Karpas-422 (cell line): ENCODE measurements at regions not wholly inside any gene's neighbourhood (a gene's known extent, or its start where the extent isn't known, plus 50 kb on each side); places are given as distances from the start of the nearest gene placed in this dataset.

Experiments used
- DNase-seq: peaks from one replicate; pipeline ENCODE4 v3.0.0-alpha.2; 2015
- H2AFZ ChIP-seq: fragments of 200-600 bp; sonication (generic); 2 replicates; pipeline ENCODE4 v1.6.1; 2014; ENCODE audit warnings: antibody characterized with exemption, low read length, mixed read lengths
- H3K27ac ChIP-seq: fragments of 200-600 bp; sonication (generic); 2 replicates; pipeline ENCODE4 v1.5.1; 2014; ENCODE audit warnings: mild to moderate bottlenecking, low read length, moderate library complexity
- H3K27me3 ChIP-seq: fragments of 200-600 bp; sonication (generic); 2 replicates; pipeline ENCODE4 v1.6.1; 2014; ENCODE audit warnings: low read length, mixed read lengths
- H3K36me3 ChIP-seq: fragments of 200-600 bp; sonication (generic); 2 replicates; pipeline ENCODE4 v1.6.1; 2014; ENCODE audit warnings: low read length, mixed read lengths; ENCODE audit not compliant: insufficient read depth
- H3K4me1 ChIP-seq: fragments of 200-600 bp; sonication (generic); 2 replicates; pipeline ENCODE4 v1.6.1; 2014; ENCODE audit warnings: mild to moderate bottlenecking, low read length, mixed read lengths
- H3K4me2 ChIP-seq: fragments of 200-600 bp; sonication (generic); 2 replicates; pipeline ENCODE4 v1.6.1; 2014; ENCODE audit warnings: low read length, low read depth, mild to moderate bottlenecking; ENCODE audit not compliant: poor library complexity, severe bottlenecking
- H3K4me3 ChIP-seq: fragments of 200-600 bp; sonication (generic); 2 replicates; pipeline ENCODE4 v1.5.1; 2014; ENCODE audit warnings: mild to moderate bottlenecking, antibody characterized with exemption, low read length, mixed read lengths
- H3K79me2 ChIP-seq: fragments of 200-600 bp; sonication (generic); 2 replicates; pipeline ENCODE4 v1.6.1; 2014; ENCODE audit warnings: mild to moderate bottlenecking, low read length, mixed read lengths
- H3K9ac ChIP-seq: fragments of 200-600 bp; sonication (generic); 2 replicates; pipeline ENCODE4 v1.6.0; 2014; ENCODE audit warnings: low read length
- H3K9me2 ChIP-seq: fragments of 200-600 bp; sonication (generic), shearing (Covaris generic); replicated peaks from 2 replicates; pipeline ENCODE4 v1.6.0; 2014; ENCODE audit warnings: mild to moderate bottlenecking, low read length, moderate library complexity; ENCODE audit not compliant: insufficient read depth
- H3K9me3 ChIP-seq: fragments of 300-700, 200-600 bp; sonication (generic); 2 replicates; pipeline ENCODE4 v1.6.1; 2014; ENCODE audit warnings: low read length, mixed read lengths
- H4K20me1 ChIP-seq: fragments of 200-600 bp; sonication (generic); 2 replicates; pipeline ENCODE4 v1.6.1; 2014; ENCODE audit warnings: mild to moderate bottlenecking, antibody characterized with exemption, low read length, low read depth; ENCODE audit not compliant: insufficient read depth

DNA sequence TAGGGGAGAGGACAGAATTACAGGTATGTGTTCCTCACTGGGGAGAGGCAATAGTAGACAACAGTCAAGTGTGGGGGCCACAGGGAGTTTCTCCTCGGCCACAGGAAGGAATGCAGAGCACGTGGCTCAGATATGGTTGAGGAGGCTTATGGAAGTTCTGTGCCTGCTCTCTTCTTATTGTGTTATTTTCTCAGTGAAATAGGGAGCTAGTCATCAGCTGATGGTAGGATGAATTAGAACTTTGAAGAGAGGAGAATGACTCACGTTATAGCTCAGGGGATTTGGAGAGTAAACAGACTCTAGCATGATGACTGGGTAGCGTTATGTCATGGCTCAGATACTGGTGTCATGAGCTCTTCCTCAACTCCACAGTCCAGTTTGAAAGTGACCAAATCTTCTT lies 308.3 kb upstream of the IGFBP3 start:
- Histone ChIP-seq H3K9ac (no peak overlapping the region), H3K36me3 (no peaks in the 10 kb centered on the region), H3K9me3 (no peaks in the 10 kb centered on the region), H3K9me2 (no peaks in the 10 kb centered on the region), H3K27me3 (0 out of 2 replicates have a peak, but pooled peaks cover 3% of the 10 kb centered on the region), H3K4me3 (no peak overlapping the region), H2AFZ (no peak overlapping the region), H3K4me1 (no peaks in the 10 kb centered on the region), H3K4me2 (no peak overlapping the region), H3K27ac (no peak overlapping the region), H3K79me2 (no peaks in the 10 kb centered on the region), H4K20me1 (no peaks in the 10 kb centered on the region)
- DNase-seq = no peak

- no peak for DNase-seq
- no peaks in the 10 kb centered on the region for H3K9me2 ChIP-seq
- no peaks in the 10 kb centered on the region for H3K79me2 ChIP-seq
- H3K9ac ChIP-seq = no peak overlapping the region
- H3K4me3 ChIP-seq = no peak overlapping the region
- H2AFZ ChIP-seq = no peak overlapping the region
- no peaks in the 10 kb centered on the region for H4K20me1 ChIP-seq
- 0 out of 2 replicates have a peak, but pooled peaks cover 7% of the 10 kb centered on the region for H3K27me3 ChIP-seq
- H3K4me2 ChIP-seq = no peak overlapping the region
- no peak overlapping the region for H3K27ac ChIP-seq
- H3K36me3 ChIP-seq = no peaks in the 10 kb centered on the region
- H3K4me1 ChIP-seq = no peaks in the 10 kb centered on the region
- no peaks in the 10 kb centered on the region for H3K9me3 ChIP-seq
Observed at GRCh38 chr7:46226860-46227259, 305.8 kb upstream of the IGFBP3 start.

DNA sequence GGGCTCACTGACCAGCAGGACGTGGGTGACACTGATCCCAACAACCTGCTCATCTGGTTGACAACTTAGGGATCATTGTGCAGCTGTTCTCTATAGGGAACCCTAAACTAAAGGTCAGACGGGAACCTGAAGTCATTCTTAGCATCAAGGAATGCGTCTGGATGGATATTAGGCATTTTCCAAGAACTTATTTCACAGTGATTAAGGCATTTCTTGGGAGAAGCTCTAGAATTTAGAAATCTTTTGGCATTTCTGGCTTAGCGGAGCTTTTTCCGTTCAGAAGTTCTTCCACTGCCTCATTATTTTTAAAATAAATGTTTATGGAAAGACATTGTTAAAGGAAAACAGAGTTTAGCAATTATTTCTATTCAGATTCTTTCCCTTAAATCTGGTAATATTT lies 303.3 kb upstream of the IGFBP3 start:
- H3K9ac ChIP-seq = no peak overlapping the region
- H4K20me1 ChIP-seq = no peaks in the 10 kb centered on the region
- no peaks in the 10 kb centered on the region for H3K4me1 ChIP-seq
- no peak overlapping the region for H3K4me3 ChIP-seq
- H3K79me2 ChIP-seq = no peaks in the 10 kb centered on the region
- H3K36me3 ChIP-seq = no peaks in the 10 kb centered on the region
- no peak overlapping the region for H3K4me2 ChIP-seq
- no peak overlapping the region for H2AFZ ChIP-seq
- H3K9me3 ChIP-seq = no peaks in the 10 kb centered on the region
- H3K9me2 ChIP-seq = no peaks in the 10 kb centered on the region
- 0 out of 2 replicates have a peak, but pooled peaks cover 4% of the 10 kb centered on the region for H3K27me3 ChIP-seq
- no peak for DNase-seq
- H3K27ac ChIP-seq = no peak overlapping the region

DNA sequence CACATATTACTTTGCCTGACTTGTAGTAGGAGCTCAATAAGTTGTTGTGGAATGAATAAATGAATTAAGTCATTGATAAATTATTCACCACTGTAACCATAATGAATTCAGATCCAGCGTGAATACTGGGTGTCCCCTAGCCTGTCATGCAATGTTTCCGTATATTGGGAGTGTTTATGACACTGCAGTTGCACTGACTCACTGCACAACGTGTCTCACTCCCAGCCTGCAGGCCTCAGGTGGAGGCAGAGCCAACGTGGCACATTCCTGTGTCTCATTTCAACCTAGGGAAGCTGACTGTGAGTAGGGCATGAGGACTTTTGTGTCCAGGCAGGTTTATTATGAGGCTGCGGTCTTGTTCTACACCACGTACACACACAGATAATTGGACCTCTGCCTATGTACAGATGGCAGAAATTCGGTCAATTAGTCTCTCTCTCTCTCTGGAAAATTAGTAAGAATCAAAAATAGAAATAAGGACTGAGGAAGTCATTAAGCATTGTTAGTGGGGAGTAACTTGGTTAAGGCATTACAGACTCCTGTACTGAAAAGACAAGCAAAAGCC lies 299.1 kb upstream of the IGFBP3 start:
- H4K20me1 ChIP-seq = no peaks in the 10 kb centered on the region
- H2AFZ ChIP-seq = no peak overlapping the region
- H3K9me3 ChIP-seq = no peaks in the 10 kb centered on the region
- no peak overlapping the region for H3K4me3 ChIP-seq
- no peak overlapping the region for H3K4me2 ChIP-seq
- H3K27ac ChIP-seq = no peak overlapping the region
- no peaks in the 10 kb centered on the region for H3K4me1 ChIP-seq
- no peak for DNase-seq
- no peaks in the 10 kb centered on the region for H3K79me2 ChIP-seq
- H3K27me3 ChIP-seq = 0 out of 2 replicates have a peak, but pooled peaks cover 4% of the 10 kb centered on the region
- H3K36me3 ChIP-seq = no peaks in the 10 kb centered on the region
- H3K9me2 ChIP-seq = no peaks in the 10 kb centered on the region
- H3K9ac ChIP-seq = no peak overlapping the region

GRCh38 chr7:46218461-46219200 lies 297.6 kb upstream of the IGFBP3 start:
- no peaks in the 10 kb centered on the region for H4K20me1 ChIP-seq
- H3K4me1 ChIP-seq = no peaks in the 10 kb centered on the region
- no peak overlapping the region for H3K4me2 ChIP-seq
- no peaks in the 10 kb centered on the region for H3K36me3 ChIP-seq
- no peak overlapping the region for H3K27ac ChIP-seq
- 0 out of 2 replicates have a peak, but pooled peaks cover 4% of the 10 kb centered on the region for H3K27me3 ChIP-seq
- DNase-seq = no peak
- no peak overlapping the region for H3K4me3 ChIP-seq
- no peaks in the 10 kb centered on the region for H3K79me2 ChIP-seq
- H3K9me3 ChIP-seq = no peaks in the 10 kb centered on the region
- H3K9ac ChIP-seq = no peak overlapping the region
- H2AFZ ChIP-seq = no peak overlapping the region
- no peaks in the 10 kb centered on the region for H3K9me2 ChIP-seq

GRCh38 chr7:46215987-46216567 lies 295.0 kb upstream of the IGFBP3 start:
- Histone ChIP-seq H3K9ac (no peak overlapping the region), H3K4me1 (no peaks in the 10 kb centered on the region), H3K4me2 (no peak overlapping the region), H2AFZ (no peak overlapping the region), H3K9me3 (no peaks in the 10 kb centered on the region), H3K4me3 (no peak overlapping the region), H4K20me1 (no peaks in the 10 kb centered on the region), H3K79me2 (no peaks in the 10 kb centered on the region), H3K27ac (no peak overlapping the region), H3K36me3 (no peaks in the 10 kb centered on the region), H3K9me2 (no peaks in the 10 kb centered on the region), H3K27me3 (no peaks in the 10 kb centered on the region)
- no peak for DNase-seq

GRCh38 chr7:46214526-46214925 lies 293.5 kb upstream of the IGFBP3 start:
- H4K20me1 ChIP-seq = no peaks in the 10 kb centered on the region
- H3K4me2 ChIP-seq = no peak overlapping the region
- no peak overlapping the region for H2AFZ ChIP-seq
- H3K9me2 ChIP-seq = no peaks in the 10 kb centered on the region
- no peaks in the 10 kb centered on the region for H3K27me3 ChIP-seq
- H3K36me3 ChIP-seq = no peaks in the 10 kb centered on the region
- no peak overlapping the region for H3K4me3 ChIP-seq
- H3K79me2 ChIP-seq = no peaks in the 10 kb centered on the region
- H3K27ac ChIP-seq = no peak overlapping the region
- no peaks in the 10 kb centered on the region for H3K4me1 ChIP-seq
- no peak overlapping the region for H3K9ac ChIP-seq
- no peak for DNase-seq
- H3K9me3 ChIP-seq = no peaks in the 10 kb centered on the region

- no peaks in the 10 kb centered on the region for H3K79me2 ChIP-seq
- H3K27me3 ChIP-seq = no peaks in the 10 kb centered on the region
- H3K36me3 ChIP-seq = no peaks in the 10 kb centered on the region
Observed at GRCh38 chr7:46213154-46213537, 292.1 kb upstream of the IGFBP3 start.

More at GRCh38 chr7:46213154-46213537, 292.1 kb upstream of the IGFBP3 start:
- no peaks in the 10 kb centered on the region for H3K9me2 ChIP-seq
- no peak for DNase-seq
- H2AFZ ChIP-seq = no peak overlapping the region
- H3K9me3 ChIP-seq = no peaks in the 10 kb centered on the region
- no peak overlapping the region for H3K27ac ChIP-seq
- no peak overlapping the region for H3K9ac ChIP-seq
- no peak overlapping the region for H3K4me2 ChIP-seq
- H4K20me1 ChIP-seq = no peaks in the 10 kb centered on the region
- H3K4me3 ChIP-seq = no peak overlapping the region
- H3K4me1 ChIP-seq = no peaks in the 10 kb centered on the region
